NCI-H82 treated with DMSO at 0.1 percent for 48 hours (cell line): ENCODE measurements at regions not wholly inside any gene's neighbourhood (a gene's known extent, or its start where the extent isn't known, plus 50 kb on each side); places are given as distances from the start of the nearest gene placed in this dataset.

Experiments used
- DNase-seq: peaks from one replicate; lab custom pipeline; 2025; ENCODE audit not compliant: unreplicated experiment; lab: John Stamatoyannopoulos, UW

DNA sequence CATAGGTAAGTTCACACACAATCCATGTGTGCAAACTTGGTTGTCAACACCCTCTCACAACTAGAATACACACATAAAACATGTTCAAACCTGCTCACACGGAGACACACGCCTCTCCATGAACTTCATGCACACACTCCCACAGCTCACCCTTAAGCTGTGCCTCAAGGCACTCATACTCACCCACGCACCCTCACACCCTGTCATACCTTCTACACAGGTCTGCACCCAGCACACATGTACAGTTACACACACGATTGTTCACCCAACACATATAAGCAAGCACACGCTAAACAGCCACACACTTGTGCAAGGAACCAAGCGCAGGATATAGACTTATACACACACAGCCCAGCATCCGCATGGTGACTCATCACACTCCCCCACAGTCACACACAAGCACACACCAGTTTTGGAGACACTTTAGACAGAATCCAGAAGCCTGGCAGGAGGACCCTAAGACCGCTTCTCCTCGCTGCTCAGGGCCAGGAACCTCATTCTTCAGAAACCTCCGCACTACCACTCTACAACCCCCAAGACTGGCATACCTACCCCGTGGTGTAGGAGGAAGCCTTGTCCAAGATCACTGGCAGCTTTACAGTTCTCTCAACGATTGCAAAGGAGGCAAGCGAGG lies 58.7 kb upstream of the ZC3H12A start:
- DNase-seq, result no peak

DNA sequence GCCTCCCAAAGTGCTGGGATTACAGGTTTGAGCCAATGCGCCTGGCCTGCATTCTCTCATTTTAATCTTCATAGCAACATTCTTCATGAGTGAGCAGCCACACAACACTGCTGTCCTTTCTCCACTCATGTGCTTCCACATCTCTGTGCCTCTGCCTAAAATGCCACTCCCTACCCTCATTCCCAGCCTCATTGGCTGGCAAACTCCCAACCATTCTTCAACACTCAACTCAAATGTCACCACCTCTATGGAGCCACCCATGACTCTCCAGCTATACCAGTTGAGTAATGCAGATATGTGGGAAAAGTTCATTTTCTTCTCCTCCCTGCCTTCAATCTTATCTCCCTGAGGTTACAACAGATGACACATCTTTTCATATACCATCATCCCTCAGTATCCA lies 53.9 kb upstream of the ZC3H12A start:
- no peak for DNase-seq

DNA sequence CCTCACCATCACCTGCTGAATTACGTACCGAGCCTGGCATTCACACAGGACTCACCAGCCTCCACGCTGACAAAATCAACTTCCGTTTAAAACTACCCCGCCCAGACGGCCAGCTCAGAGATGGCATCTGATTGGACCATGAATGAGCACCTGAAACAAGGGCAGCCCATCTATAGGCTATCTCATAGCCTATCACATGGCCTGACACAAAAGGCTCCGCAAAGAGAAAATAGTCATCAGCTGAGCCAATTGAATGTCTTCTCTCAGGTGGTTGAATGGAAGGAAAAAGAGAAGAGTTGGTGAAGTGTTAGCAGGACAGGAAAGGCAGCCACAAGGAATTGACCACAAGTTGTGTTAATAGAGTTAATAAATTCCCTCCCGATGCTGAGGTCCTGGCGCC lies 50.6 kb upstream of the ZC3H12A start:
- DNase-seq, result no peak

DNA sequence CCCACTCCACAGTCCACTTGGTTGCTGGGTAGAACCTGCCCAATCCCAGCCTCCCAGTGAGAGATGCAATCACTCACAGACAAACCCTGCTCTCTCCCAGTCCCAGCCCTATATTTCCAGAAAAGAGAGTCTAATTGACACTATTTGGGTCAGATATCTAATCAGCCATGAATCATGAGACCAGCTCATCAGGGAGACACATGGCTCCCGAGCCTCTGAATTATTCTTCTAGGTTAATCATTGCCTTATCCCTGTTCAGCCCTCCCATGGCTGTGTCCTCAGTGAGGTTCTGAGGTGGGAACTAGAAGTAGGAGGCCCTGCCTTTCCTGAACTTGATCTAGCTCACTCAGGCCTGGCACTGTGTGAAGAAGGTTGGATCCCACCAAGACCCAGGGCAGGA lies 49.9 kb upstream of the ZC3H12A start:
- DNase-seq, result no peak
